DOHH2 (cell line): ENCODE measurements at regions not wholly inside any gene's neighbourhood (a gene's known extent, or its start where the extent isn't known, plus 50 kb on each side); places are given as distances from the start of the nearest gene placed in this dataset.

Source experiments
- H3F3A ChIP-seq: fragments of 200-600 bp; sonication (generic), shearing (Covaris generic); 2 replicates; pipeline ENCODE4 v1.6.0; 2016; ENCODE audit warnings: antibody characterized with exemption, mild to moderate bottlenecking; ENCODE audit not compliant: control insufficient read depth, insufficient read depth
- H3K27ac ChIP-seq: fragments of 200-600 bp; sonication (generic); 2 replicates; pipeline ENCODE4 v1.5.1; 2014; ENCODE audit warnings: low read depth, mild to moderate bottlenecking, low read length, moderate library complexity
- H3K27me3 ChIP-seq: fragments of 200-600 bp; sonication (generic); 2 replicates; pipeline ENCODE4 v1.6.1; 2014; ENCODE audit warnings: mild to moderate bottlenecking, low read length, mixed read lengths; ENCODE audit not compliant: control insufficient read depth
- H3K36me3 ChIP-seq: fragments of 200-600 bp; sonication (generic); 2 replicates; pipeline ENCODE4 v1.6.1; 2014; ENCODE audit warnings: mild to moderate bottlenecking, low read length, moderate library complexity, mixed read lengths; ENCODE audit not compliant: control insufficient read depth
- H3K4me1 ChIP-seq: fragments of 200-600 bp; sonication (generic); 2 replicates; pipeline ENCODE4 v1.6.1; 2014; ENCODE audit warnings: mild to moderate bottlenecking, low read length, mixed read lengths; ENCODE audit not compliant: control insufficient read depth
- H3K4me2 ChIP-seq: fragments of 200-600 bp; sonication (generic); 2 replicates; pipeline ENCODE4 v1.6.0; 2014; ENCODE audit warnings: mild to moderate bottlenecking, low read length, moderate library complexity
- H3K4me3 ChIP-seq: fragments of 200-600 bp; sonication (generic); 2 replicates; pipeline ENCODE4 v1.5.1; 2014; ENCODE audit warnings: mild to moderate bottlenecking, low read length, mixed read lengths
- H3K79me2 ChIP-seq: fragments of 200-600 bp; sonication (generic); 2 replicates; pipeline ENCODE4 v1.6.1; 2014; ENCODE audit warnings: mild to moderate bottlenecking, low read length, mixed read lengths; ENCODE audit not compliant: control insufficient read depth
- H3K9me2 ChIP-seq: fragments of 200-600 bp; sonication (generic); replicated peaks from 2 replicates; pipeline ENCODE4 v1.6.1; 2014; ENCODE audit warnings: mild to moderate bottlenecking, low read length, mixed read lengths; ENCODE audit not compliant: control insufficient read depth
- H3K9me3 ChIP-seq: fragments of 200-600 bp; sonication (generic); 2 replicates; pipeline ENCODE4 v1.6.1; 2014; ENCODE audit warnings: antibody characterized with exemption, low read length, mixed read lengths; ENCODE audit not compliant: control insufficient read depth, insufficient read depth
- H4K20me1 ChIP-seq: fragments of 200-600 bp; sonication (generic); 2 replicates; pipeline ENCODE4 v1.6.0; 2014; ENCODE audit warnings: low read depth, mild to moderate bottlenecking, antibody characterized with exemption, low read length, moderate library complexity; ENCODE audit not compliant: control insufficient read depth, insufficient read depth
- EZH2phosphoT487 ChIP-seq: fragments of 200-600 bp; sonication (generic); IDR thresholded peaks from 2 replicates; pipeline ENCODE4 v1.6.1; 2017; ENCODE audit warnings: borderline replicate concordance, mild to moderate bottlenecking, antibody characterized with exemption, low read length, moderate library complexity, mixed read lengths
- TF ChIP-seq, protein P1 (sequence below): fragments of 200-600 bp; sonication (generic); IDR thresholded peaks from one replicate; pipeline ENCODE4 v1.5.1; 2014; ENCODE audit warnings: antibody characterized with exemption, mild to moderate bottlenecking, low read depth, low read length; ENCODE audit not compliant: poor library complexity, severe bottlenecking

DNA sequence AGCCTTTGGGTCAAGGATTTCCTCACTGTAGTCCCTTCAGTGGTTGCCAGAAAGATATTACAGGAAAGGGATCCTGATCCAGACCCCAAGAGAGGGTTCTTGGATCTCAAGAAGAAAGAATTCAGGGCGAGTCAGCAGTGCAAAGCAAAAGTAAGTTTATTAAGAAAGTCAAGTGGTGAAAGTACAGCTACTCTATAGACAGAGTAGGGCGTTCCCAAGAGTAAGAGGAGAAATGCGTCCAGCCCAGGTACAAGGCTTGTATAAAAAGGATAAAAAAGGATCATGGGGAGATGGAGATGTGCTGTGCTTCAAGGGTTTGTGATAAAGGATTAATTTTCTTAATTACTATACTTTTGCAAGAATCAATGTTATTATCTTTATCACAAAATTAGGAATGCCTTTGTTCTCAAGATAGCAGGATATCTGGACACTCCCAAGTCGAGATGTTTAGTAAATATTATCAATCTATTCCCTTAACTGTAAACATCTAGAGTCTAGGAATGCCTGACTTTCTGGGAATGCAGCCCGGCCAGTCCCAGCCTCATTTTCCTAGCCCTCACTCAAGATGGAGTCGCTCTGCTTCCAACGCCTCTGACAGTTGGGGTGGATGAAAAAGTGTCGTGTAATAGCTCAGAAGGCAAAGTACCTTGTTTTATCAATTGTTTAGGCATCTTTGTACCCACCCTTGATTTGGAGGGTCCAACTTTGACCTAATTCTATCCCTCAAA is 360.7 kb downstream of the GPM6A start:
- no peaks in the 10 kb centered on the region for H3K9me3 ChIP-seq
- H3K36me3 ChIP-seq, result no peaks in the 10 kb centered on the region
- H4K20me1 ChIP-seq, result no peaks in the 10 kb centered on the region
- no peaks in the 10 kb centered on the region for H3K27me3 ChIP-seq
- H3K27ac ChIP-seq, result no peak overlapping the region
- no peaks in the 10 kb centered on the region for H3K4me1 ChIP-seq
- no peak overlapping the region for H3K4me3 ChIP-seq
- no peaks in the 10 kb centered on the region for H3F3A ChIP-seq
- no peak overlapping the region for H3K4me2 ChIP-seq
- H3K79me2 ChIP-seq, result no peaks in the 10 kb centered on the region
- TF ChIP-seq EZH2phosphoT487, result no peak
- TF ChIP-seq, protein P1, sequence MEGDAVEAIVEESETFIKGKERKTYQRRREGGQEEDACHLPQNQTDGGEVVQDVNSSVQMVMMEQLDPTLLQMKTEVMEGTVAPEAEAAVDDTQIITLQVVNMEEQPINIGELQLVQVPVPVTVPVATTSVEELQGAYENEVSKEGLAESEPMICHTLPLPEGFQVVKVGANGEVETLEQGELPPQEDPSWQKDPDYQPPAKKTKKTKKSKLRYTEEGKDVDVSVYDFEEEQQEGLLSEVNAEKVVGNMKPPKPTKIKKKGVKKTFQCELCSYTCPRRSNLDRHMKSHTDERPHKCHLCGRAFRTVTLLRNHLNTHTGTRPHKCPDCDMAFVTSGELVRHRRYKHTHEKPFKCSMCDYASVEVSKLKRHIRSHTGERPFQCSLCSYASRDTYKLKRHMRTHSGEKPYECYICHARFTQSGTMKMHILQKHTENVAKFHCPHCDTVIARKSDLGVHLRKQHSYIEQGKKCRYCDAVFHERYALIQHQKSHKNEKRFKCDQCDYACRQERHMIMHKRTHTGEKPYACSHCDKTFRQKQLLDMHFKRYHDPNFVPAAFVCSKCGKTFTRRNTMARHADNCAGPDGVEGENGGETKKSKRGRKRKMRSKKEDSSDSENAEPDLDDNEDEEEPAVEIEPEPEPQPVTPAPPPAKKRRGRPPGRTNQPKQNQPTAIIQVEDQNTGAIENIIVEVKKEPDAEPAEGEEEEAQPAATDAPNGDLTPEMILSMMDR, result no peak
- no peaks in the 10 kb centered on the region for H3K9me2 ChIP-seq

DNA sequence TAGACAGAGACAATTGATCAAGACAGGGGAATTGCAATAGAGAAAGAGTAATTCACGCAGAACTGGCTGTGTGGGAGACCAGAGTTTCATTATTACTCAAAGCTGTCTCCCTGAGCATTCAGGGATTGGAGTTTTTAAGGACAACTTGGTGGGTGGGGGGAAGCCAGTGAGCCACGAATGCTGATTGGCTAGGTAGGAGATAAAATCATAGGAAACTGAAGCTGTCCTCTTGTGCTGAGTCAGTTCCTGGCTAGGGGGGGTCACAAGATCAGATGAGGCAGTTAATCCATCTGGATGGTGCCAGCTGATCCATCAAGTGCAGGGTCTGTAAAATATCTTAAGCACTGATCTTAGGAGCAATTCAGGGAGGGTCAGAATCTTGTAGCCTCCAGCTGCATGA is 358.6 kb downstream of the GPM6A start:
- Histone ChIP-seq H3K4me2 (no peak overlapping the region), H3K27me3 (no peaks in the 10 kb centered on the region), H3K27ac (no peak overlapping the region), H4K20me1 (no peaks in the 10 kb centered on the region), H3F3A (no peaks in the 10 kb centered on the region), H3K4me3 (no peak overlapping the region), H3K9me3 (no peaks in the 10 kb centered on the region), H3K4me1 (no peaks in the 10 kb centered on the region), H3K36me3 (no peaks in the 10 kb centered on the region), H3K9me2 (no peaks in the 10 kb centered on the region), H3K79me2 (no peaks in the 10 kb centered on the region)
- no peak for TF ChIP-seq EZH2phosphoT487
- TF ChIP-seq, protein P1, result no peak

DNA sequence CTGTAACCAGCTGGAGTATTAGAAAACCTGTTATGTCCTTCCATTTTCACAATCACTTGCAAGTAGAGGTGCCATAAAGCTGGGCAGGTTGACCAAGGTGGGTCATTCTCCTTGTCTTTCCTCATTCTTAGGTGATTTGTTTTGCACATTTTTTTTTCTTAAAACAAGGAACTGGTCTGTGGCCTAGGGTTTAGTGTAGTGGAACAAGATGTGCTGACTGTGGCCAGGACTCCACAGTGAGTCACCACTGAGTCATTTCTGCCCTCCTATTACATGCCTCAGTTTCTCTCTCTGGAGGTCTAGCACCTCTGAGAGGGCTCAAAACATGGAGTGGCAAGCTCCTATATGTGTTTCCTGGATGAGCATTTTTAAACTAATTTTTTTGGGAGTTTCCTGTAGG is 355.9 kb downstream of the GPM6A start:
- no peak for TF ChIP-seq EZH2phosphoT487
- TF ChIP-seq, protein P1, result no peak
- Histone ChIP-seq H3K4me2 (no peak overlapping the region), H3K36me3 (no peaks in the 10 kb centered on the region), H3K4me3 (no peak overlapping the region), H3K79me2 (no peaks in the 10 kb centered on the region), H3K9me2 (no peaks in the 10 kb centered on the region), H3K27ac (no peak overlapping the region), H3K9me3 (no peaks in the 10 kb centered on the region), H3K4me1 (no peaks in the 10 kb centered on the region), H3F3A (no peaks in the 10 kb centered on the region), H4K20me1 (no peaks in the 10 kb centered on the region), H3K27me3 (no peaks in the 10 kb centered on the region)
